C4-2B (cell line): ENCODE measurements at regions not wholly inside any gene's neighbourhood (a gene's known extent, or its start where the extent isn't known, plus 50 kb on each side); places are given as distances from the start of the nearest gene placed in this dataset.

Source experiments
- CTCF ChIP-seq: fragments of 450-650 bp; conservative IDR thresholded peaks from 2 replicates; pipeline ENCODE4 v1.5.1; 2017; ENCODE audit warnings: mild to moderate bottlenecking
- ZFX ChIP-seq: fragments of 450-650 bp; IDR thresholded peaks from 2 replicates; pipeline ENCODE4 v1.6.1; 2017

- TF ChIP-seq CTCF = no peak
- TF ChIP-seq ZFX = no peak
Measured at GRCh38 chr1:101548376-101548775, 311.6 kb downstream of the S1PR1 start.
